HG03565 (cell line): ENCODE measurements at regions not wholly inside any gene's neighbourhood (a gene's known extent, or its start where the extent isn't known, plus 50 kb on each side); places are given as distances from the start of the nearest gene placed in this dataset.

Source experiments
- ATAC-seq: cut with Tn5 transposase; IDR thresholded peaks from one replicate; pipeline ENCODE4 v1.9.1; 2021; ENCODE audit warnings: mild to moderate bottlenecking, moderate library complexity; ENCODE audit not compliant: unreplicated experiment

DNA sequence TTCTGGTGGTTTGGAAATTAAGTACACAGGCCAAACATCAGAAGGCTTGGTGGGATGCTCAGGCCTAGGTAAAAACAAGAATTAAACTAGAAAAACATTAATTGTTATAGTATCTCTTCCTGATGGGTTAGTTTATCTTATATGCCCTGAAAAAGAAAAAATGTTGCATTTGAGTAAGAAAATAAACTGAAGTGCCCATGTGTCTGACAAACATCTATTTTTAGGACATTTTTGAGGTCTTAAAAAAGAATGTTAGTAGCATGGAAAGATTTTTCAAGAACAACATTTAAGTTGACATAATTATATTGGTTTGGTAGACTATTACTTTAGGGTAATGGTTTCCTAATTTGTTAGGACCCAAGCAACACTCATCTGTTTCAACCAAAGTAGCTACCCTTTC lies 140.1 kb upstream of the RND3 start:
- ATAC-seq: no peak

GRCh38 chr2:150626934-150627411 lies 139.5 kb upstream of the RND3 start:
- ATAC-seq: no peak

- ATAC-seq: no peak
Observed at GRCh38 chr2:150625741-150626140, 138.3 kb upstream of the RND3 start.

- ATAC-seq: no peak
Observed at GRCh38 chr2:150625303-150625702, 137.8 kb upstream of the RND3 start.

GRCh38 chr2:150624001-150624401 lies 136.5 kb upstream of the RND3 start:
- no peak for ATAC-seq

GRCh38 chr2:150621526-150622213 lies 134.2 kb upstream of the RND3 start:
- no peak for ATAC-seq

GRCh38 chr2:150620855-150621254 lies 133.4 kb upstream of the RND3 start:
- ATAC-seq: no peak

- no peak for ATAC-seq
Observed at GRCh38 chr2:150620416-150620815, 132.9 kb upstream of the RND3 start.

DNA sequence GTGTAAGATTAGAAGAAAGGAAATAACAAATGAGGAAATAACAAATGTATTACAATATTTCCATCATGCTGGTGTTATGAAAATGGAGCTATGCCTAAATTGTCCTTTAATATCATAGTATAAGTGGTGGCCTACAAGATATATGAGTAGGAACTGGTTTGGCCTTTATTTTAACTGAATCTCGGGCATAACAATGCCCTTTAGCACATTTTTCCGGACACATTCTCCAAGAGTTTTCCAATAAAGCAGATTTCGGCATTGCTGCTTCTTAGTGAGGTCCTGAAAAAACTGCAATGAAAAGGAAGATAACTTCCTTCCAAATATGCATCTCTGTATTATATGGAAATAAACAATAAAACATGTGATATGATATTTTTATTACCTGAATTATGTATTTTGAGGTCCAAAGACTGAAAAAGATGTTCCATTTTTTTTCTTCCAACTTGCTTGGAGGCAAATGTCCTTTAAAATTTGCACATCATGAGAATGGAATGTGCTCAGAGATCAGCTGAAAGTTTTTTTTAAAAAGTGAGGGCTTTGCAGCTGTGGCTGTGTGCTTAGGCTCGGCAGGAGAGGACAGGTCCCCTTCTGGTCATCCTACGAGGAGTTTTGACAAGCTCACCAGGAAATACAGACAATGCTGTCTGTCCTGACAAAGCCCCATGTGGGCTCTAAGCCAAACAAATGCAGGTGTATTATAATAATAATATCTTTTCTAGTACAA lies 132.3 kb upstream of the RND3 start:
- no peak for ATAC-seq

GRCh38 chr2:150618245-150618895 lies 130.9 kb upstream of the RND3 start:
- no peak for ATAC-seq

DNA sequence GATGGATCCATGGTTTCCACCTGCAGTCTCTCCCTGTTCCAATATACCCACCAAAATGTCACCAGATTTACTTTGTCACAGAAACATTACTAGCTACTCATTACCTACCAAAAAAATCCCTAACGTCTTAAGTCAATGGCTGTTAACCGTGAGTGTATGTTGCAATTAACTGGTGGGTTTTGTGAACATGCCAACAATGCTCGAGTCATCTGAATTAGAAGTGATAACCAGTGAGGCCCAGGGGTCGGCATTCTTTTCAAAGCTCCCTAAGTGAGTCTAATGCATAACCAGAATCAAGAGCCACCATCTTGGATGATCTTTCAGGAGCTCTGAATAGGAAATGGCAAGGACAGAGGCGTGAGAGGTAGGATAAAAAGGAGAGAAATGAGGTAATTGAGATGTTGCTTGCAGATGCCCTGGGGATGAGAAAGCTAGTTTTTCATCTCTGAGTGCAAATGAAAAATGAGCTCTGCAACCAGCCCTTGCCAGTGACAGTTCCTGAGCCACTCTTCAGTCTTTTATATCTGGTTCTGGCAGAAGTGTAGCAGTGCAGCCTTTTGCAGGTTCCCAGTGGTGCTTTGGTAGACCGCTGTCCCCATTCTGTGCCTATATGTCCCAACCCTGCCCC lies 130.0 kb upstream of the RND3 start:
- ATAC-seq: no peak

DNA sequence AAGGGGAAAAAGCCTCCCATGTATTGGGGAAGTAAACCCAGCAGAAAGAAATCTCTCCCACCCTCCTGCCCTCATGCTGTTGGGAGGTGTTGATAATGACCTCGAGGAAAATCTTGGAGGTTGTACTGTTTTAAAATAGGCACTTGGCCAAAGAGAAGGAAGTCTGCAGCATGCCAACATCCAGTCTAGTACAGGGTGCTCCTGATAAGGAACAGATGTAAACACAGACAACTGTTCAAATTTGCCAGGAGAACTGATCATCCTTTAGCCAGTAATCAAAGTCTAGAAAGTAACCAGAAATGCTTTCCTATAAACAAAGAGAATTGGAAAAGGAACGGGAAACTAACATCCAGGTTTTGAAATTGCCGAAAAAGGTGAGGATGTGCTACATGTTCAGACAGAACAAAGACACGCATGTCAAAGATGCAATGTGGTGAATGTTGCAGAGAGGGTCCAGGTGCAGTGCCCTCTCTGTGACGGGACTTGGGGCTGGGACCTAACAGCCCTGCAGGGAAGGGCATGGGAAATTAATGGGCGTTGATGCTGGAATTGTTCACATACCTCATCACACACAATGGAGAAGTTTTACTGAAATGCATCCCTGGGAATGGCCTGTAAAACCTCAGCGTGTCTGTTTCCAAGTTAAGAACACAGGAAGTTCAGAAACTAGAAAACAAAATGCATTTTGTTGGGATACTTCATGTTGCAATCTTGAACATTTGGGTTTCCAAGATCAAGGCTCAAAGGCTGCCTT lies 125.7 kb upstream of the RND3 start:
- ATAC-seq: no peak

DNA sequence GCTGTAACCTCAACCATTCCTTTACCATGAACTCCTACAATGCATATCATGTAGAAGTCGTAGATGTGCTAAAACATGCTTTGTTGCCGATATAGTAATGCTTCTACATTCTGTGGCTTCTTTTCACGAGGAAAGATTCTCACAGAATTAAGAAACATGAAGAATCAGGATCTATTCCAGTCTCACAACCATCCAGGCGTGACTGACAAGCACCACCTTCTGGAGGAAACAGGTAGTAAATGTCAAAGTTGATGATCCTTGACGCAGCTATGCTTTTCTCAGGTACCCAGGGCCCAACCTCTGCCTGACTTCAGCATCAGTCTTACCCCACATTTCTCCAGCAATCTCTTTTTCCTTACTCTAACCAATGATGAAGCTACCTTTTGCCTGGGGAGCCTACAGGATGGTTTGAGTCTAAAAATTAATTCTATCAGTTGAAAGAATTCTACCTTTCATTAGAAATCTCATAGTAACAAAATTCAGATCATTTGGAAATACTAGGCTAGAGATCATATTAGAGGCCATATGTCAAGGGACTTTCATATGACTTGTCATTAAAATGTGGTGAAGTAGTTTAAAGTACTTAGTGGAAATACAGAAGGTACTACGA lies 123.3 kb upstream of the RND3 start:
- ATAC-seq: peak; percentile 68

GRCh38 chr2:150609831-150610582 lies 122.5 kb upstream of the RND3 start:
- ATAC-seq: no peak

GRCh38 chr2:150608341-150608740 lies 120.9 kb upstream of the RND3 start:
- no peak for ATAC-seq

DNA sequence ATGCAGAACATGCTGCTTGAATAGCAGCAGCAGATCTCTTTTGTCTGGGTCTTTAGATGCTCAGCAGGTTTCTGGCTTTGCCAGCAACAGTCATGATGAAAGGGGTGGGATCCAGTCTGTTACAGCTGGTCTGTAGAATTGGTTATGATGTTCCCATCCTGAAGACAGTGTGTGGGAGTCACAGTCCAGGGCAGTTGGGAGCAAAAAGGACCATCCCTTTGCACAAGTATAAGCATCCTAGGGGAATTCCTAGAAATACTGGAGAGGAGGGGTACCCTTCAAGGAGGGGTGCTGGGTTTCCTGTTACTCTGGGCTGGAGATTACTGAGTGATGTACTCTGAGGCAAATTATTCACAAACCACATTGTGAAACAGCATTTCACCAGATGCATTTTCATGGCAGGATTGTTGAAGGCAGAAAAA lies 119.9 kb upstream of the RND3 start:
- no peak for ATAC-seq

GRCh38 chr2:150606380-150607060 lies 119.1 kb upstream of the RND3 start:
- no peak for ATAC-seq

DNA sequence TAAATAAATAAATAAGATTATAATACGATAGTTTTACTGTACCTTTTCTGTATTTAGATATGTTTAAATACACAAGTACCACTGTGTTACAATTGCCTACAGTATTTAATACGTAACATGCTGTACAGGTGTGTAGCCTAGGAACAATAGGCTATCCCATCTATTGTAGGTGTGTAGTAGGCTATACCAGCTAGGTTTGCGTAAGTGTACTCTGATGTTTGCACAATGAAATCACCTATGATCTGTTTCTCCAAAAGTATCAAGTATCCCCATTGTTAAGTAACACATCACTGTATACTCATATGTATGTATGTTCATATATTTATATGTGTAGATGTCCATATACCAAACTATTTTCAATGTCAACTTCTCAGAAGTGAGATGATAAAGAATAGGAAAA lies 118.2 kb upstream of the RND3 start:
- no peak for ATAC-seq
